Putamen (tissue), 1 donor: ENCODE measurements at regions not wholly inside any gene's neighbourhood (a gene's known extent, or its start where the extent isn't known, plus 50 kb on each side); places are given as distances from the start of the nearest gene placed in this dataset.
"Not testable (repeated sequence)": the region's sequence is repeated elsewhere in the genome, so short reads cannot be mapped to it uniquely, and the experiment has no call there.

Experiments
- DNase-seq: peaks from one replicate; pipeline ENCODE4 v3.0.0-alpha.2; 2016; ENCODE audit warnings: low spot score

- no peak for DNase-seq
Observed at GRCh38 chr5:40223884-40224402, 455.8 kb upstream of the PTGER4 start.

DNA sequence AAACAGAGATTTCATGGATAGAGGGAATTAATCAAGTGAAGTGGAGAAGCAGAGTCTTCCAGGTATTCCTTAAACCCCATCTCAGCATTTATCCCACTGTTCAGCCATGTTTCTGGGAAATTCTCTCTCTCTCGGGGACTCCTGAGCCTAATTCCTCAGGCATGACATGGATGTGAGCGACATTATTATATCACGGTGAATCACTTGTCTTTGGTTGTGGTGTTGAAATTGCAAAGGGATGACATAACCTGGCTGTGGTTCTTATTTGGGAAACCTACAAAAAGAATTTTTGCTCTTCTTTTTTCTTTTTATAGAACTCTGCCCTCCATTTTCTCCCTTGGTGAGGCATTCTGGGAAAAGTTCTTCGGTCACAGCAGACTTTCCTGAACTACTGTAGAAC lies 457.9 kb upstream of the PTGER4 start:
- DNase-seq = no peak

GRCh38 chr5:40221255-40221654 lies 458.5 kb upstream of the PTGER4 start:
- no peak for DNase-seq

DNA sequence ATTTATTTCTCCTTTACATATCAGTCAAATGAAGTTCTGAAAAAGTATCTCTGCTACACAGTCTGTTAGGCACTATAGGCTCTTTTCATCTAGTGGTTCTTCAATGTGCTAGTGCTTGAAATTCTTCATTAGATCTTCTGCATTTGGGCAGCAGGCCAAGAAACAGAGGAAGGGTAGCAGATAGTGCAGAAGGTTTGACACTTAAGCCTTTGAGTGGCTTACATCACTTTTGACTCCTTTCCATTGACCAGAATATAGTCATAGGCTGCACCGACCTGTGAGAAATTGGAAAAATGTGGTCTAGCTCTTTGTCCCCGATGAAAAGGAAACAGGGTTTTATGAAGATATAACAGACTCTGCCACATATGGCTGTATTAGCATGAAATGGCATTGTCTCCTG lies 459.5 kb upstream of the PTGER4 start:
- no peak for DNase-seq

GRCh38 chr5:40217553-40217952 lies 462.2 kb upstream of the PTGER4 start:
- DNase-seq = no peak

DNA sequence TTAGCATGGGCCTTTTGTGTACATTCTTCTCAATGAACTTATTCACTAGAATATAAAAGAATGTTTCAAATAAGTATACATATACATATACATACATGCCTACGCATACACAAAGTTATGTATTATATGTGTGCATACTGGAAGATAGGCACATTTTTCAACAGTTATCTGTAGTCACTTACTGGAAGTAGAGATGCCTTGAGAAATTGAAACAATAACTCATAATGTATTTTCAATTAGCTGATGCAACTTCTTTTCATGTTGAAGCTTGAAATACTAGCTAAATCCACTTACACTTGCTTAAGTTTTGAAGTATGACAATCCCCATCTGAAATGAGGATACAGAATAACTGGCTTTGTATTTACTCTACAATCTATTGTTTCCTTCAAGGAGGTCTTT lies 469.0 kb upstream of the PTGER4 start:
- DNase-seq = no peak

- no peak for DNase-seq
Observed at GRCh38 chr5:40206030-40206429, 473.7 kb upstream of the PTGER4 start.

DNA sequence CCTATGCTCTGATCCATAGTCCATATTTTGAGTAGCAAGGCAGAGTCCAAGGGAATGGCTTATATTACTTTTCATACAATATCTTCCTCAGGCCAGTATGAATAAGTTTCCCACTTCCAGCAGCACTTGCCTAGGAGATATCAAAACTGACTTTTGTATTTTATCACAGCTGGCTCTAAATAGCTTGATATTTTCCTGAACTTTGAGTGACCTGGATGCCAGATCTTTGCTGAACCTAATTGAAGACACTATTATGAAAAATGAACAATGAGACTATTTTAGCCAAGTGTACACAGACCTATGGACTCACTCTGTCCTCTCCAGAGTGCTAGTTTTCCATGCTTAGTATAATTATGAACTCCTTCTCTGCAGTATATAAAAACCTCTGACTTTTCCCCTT lies 475.6 kb upstream of the PTGER4 start:
- no peak for DNase-seq

- DNase-seq = no peak
Observed at GRCh38 chr5:40202814-40203440, 476.8 kb upstream of the PTGER4 start.

- no peak for DNase-seq
Observed at GRCh38 chr5:40198736-40199135, 481.0 kb upstream of the PTGER4 start.

DNA sequence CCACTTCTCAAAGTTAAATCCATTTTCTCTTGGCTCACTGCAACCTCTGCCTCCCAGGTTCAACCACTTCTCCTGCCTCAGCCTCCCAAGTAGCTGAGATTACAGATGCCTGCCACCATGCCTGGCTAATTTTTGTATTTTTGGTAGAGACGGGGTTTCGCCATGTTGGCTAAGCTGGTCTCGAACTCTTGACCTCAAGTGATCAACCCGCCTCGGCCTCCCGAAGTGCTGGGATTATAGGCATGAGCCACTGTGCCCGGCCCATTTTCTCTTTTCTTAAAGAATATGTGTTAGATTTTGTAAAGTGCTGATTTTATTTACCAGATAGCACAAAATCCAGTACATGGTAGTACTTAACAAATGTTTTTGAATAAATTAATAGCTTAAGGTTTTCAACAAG lies 484.1 kb upstream of the PTGER4 start:
- not testable (repeated sequence) for DNase-seq

- no peak for DNase-seq
Observed at GRCh38 chr5:40191150-40191549, 488.6 kb upstream of the PTGER4 start.

DNA sequence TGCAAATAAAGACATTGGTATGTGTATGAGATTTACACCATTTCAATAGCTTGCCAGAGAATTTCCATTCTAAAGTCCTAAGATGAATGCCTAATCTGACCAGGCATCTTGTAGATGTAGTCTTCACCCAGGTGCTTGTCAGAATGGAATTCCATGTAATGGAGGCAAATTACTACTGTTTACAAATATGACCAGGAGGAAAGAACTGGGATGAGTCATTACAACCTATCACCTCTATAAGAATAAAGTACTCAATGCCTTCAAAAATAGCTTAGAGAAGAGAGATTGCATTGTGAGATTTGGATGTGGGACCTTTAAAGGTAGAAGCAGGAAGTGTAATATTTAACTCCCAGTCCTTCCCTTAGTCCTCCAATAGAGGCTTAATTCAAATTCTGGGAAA lies 507.0 kb upstream of the PTGER4 start:
- DNase-seq = no peak

GRCh38 chr5:40171971-40172370 lies 507.7 kb upstream of the PTGER4 start:
- no peak for DNase-seq

DNA sequence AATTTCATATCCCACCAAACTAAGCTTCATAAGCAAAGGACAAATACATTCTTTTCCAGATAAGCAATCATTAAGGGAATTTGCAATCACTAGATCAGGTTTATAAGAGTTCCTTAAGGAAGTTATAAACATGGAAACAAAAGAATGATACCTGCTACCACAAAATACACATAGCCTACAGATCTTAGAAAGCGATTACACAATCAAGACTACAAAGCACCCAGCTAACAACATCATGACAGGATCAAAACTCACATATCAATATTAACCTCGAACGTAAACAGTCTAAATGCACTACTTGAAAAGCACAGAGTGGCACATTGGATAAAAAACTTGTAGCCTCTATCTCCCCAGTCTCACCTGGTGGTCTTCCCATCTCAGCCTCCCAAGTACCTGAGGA lies 512.4 kb upstream of the PTGER4 start:
- no peak for DNase-seq

GRCh38 chr5:40166802-40167201 lies 512.9 kb upstream of the PTGER4 start:
- DNase-seq = no peak

DNA sequence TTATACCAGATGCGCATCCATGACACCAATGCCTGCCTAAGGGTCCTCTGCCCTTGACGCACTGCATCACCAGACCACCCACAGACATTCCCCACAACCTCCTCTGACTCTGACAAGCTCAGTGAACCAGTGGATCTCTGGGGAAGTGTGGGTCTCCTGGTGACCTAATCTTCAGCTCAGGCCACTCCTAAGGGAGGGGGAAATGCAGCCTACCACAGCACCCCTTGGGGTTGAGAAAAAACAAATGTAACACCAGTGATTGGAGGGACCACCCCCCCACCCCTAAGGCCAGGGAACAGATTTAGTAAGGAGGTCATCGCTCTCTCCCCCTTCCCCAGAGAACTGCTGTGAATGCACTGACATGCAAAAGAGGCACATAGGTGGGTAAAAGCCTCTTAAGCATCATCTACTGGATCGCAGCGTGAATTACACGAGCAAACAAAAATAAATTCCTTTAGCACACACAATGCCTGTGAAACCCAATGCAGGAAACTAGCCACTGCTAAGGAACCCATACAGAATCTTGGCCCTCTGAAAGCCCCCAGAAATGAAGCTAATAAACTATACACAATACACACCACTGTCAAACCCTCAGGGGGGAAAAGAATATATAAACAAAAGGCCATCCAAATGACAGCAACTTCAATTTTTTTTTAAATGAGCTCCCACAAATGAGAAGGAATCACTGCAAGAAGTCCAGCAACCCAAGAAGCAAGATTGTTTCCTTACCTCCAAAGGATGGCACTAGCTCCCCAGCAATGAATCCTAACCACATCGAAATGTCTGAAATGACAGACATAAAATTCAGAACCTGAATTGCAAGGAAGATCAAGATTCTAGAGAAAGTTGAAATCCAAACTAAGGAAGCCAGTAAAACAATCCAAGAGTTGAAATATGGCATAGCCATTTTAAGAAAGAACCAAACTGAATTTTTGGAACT lies 513.7 kb upstream of the PTGER4 start:
- no peak for DNase-seq

GRCh38 chr5:40165106-40165788 lies 514.5 kb upstream of the PTGER4 start:
- no peak for DNase-seq

- no peak for DNase-seq
Observed at GRCh38 chr5:40160435-40160834, 519.3 kb upstream of the PTGER4 start.

DNA sequence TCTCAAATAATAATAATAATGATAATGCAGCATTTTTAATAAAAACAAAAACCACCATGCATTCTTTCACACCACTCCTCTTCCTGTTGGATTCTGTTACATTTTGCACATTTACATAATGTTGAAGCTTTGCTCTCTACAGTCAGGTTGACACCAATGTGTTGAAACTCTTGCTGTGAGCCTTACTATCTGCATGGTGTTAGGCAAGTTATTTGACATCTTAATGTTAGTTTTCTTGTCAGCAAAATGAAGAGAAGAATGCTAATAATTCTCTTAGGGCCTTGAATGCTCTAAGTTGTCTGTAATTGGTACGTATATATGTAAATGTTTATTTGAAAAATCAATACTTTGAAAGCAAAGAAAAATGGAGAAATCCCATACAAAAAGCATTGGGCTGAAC lies 525.5 kb upstream of the PTGER4 start:
- DNase-seq = no peak

GRCh38 chr5:40150896-40151295 lies 528.8 kb upstream of the PTGER4 start:
- no peak for DNase-seq

DNA sequence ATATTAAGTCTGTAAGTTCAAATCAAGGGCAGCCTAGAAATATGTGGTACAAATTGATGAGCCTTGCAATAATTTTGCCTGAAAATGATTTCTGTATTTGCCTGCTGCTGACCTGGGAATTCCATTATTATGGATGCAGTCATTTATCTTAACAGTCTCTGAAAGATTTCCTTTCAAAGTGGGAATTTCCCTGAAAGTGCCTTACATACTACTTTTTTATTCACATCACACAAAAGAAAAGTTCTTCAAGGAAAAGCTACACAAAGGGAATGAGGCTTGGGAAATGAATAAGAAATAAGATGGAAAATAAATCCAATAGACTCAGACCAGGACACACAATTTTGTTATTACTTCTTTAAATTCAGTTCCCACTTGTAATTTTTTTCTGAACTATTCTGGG lies 537.8 kb upstream of the PTGER4 start:
- no peak for DNase-seq

GRCh38 chr5:40141418-40141817 lies 538.3 kb upstream of the PTGER4 start:
- DNase-seq = no peak
